Activated naive CD8-positive, alpha-beta T cell treated with anti-CD3 and anti-CD28 coated beads, Interleukin-2, amount 50 U/mL, for 24 hours (primary cell): ENCODE measurements at regions not wholly inside any gene's neighbourhood (a gene's known extent, or its start where the extent isn't known, plus 50 kb on each side); places are given as distances from the start of the nearest gene placed in this dataset.
A peak's percentile ranks its signal among the peaks of the same experiment; 100 is the strongest.

Source experiments
- ATAC-seq: fragments of 150-1000 bp; cut with Tn5 transposase; one replicate; pipeline ENCODE4 v1.10.0; 2021
- DNase-seq: peaks from one replicate; pipeline ENCODE4 v3.0.0; 2021
- H3K27ac Mint-ChIP-seq: one replicate; pipeline ENCODE4 v1.8.0; 2021; ENCODE audit warnings: mild to moderate bottlenecking, mixed read lengths
- H3K27me3 Mint-ChIP-seq: one replicate; pipeline ENCODE4 v1.8.0; 2021; ENCODE audit warnings: mixed read lengths
- H3K36me3 Mint-ChIP-seq: one replicate; pipeline ENCODE4 v1.8.0; 2021; ENCODE audit warnings: low read depth, mixed read lengths
- H3K4me1 Mint-ChIP-seq: one replicate; pipeline ENCODE4 v1.8.0; 2021; ENCODE audit warnings: mixed read lengths
- H3K4me3 Mint-ChIP-seq: one replicate; pipeline ENCODE4 v1.8.0; 2021; ENCODE audit warnings: mild to moderate bottlenecking, moderate library complexity, mixed read lengths
- H3K9me3 Mint-ChIP-seq: one replicate; pipeline ENCODE4 v1.8.0; 2021; ENCODE audit warnings: mixed read lengths

DNA sequence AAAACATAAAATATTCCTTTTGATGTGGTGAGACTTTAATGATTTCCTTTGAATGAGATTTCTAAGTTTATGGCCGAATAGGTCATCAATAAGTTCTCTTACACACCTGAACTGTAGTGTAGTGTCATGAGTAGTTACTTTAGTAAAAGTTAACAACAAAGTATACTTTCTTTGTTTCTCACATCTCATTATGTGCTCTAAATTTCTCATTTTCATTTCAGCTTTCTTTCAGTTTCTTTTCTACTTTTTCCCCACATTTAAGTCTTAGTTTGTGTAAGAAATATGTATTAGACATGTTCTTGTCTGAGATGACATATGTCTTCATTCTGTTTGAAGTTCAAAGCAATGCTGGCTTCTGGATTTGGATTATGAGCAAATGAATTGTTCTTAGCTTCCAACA, 348.1 kb downstream of the ANKRD7 start:
- DNase-seq (no peak), ATAC-seq (no peak)
- Mint-ChIP-seq H3K4me3 (no peak overlapping the region), H3K27me3 (no peaks in the 10 kb centered on the region), H3K4me1 (no peaks in the 10 kb centered on the region), H3K9me3 (peaks cover 5% of the 10 kb centered on the region), H3K36me3 (no peaks in the 10 kb centered on the region), H3K27ac (no peak overlapping the region)

DNA sequence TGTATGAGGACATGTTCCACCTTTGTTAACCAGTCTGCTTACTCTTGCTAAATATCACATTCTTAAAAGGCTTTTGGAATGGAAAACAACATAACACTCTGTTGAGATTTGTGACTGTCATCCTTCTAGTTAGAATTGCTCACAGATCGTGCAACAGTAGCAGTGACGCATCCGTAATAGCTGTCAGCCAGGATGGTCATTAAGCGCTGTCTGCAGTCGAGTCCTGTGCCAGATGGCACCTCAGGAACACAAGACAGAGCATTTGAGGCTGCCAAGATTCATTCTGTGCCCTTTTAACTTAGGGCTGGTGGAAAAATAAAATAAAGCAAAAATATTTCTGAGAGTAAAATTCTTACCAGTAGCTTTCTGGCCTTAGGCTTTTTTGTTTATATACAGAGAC, 348.6 kb downstream of the ANKRD7 start:
- peaks cover 4% of the 10 kb centered on the region for H3K9me3 Mint-ChIP-seq
- no peaks in the 10 kb centered on the region for H3K27me3 Mint-ChIP-seq
- no peak overlapping the region for H3K27ac Mint-ChIP-seq
- H3K4me3 Mint-ChIP-seq, result no peak overlapping the region
- H3K36me3 Mint-ChIP-seq, result no peaks in the 10 kb centered on the region
- no peaks in the 10 kb centered on the region for H3K4me1 Mint-ChIP-seq
- DNase-seq (no peak), ATAC-seq (no peak)

DNA sequence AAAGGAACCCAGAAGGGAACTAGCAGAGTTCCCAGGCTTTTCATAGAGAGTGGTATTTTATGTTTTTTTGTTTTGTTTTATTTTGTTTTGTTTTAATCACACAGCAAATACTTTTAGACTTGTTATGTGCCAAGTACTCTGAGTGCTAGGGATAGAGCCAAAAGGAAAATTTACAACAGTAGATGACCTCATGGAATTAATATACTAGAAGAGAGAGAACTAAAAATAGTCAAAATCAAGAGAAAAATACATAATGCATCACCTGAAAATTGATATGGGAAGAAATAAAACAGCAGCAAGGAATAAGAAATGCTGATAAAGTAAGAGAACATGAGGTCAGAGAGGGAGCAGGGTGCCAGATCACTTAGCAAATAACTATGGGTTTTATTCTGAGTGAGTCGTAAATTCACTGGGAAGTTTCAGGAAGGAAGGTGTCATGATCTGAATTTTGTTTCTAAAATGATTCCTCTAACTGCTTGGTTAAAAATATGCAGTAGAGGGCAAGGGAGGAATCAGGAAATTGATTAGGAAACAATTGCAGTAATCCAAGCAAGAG, 351.0 kb downstream of the ANKRD7 start:
- H3K27me3 Mint-ChIP-seq, result no peaks in the 10 kb centered on the region
- H3K4me3 Mint-ChIP-seq, result no peak overlapping the region
- no peak overlapping the region for H3K27ac Mint-ChIP-seq
- ATAC-seq, result no peak
- H3K36me3 Mint-ChIP-seq, result no peaks in the 10 kb centered on the region
- peaks cover 3% of the 10 kb centered on the region for H3K9me3 Mint-ChIP-seq
- DNase-seq, result no peak
- H3K4me1 Mint-ChIP-seq, result no peaks in the 10 kb centered on the region

DNA sequence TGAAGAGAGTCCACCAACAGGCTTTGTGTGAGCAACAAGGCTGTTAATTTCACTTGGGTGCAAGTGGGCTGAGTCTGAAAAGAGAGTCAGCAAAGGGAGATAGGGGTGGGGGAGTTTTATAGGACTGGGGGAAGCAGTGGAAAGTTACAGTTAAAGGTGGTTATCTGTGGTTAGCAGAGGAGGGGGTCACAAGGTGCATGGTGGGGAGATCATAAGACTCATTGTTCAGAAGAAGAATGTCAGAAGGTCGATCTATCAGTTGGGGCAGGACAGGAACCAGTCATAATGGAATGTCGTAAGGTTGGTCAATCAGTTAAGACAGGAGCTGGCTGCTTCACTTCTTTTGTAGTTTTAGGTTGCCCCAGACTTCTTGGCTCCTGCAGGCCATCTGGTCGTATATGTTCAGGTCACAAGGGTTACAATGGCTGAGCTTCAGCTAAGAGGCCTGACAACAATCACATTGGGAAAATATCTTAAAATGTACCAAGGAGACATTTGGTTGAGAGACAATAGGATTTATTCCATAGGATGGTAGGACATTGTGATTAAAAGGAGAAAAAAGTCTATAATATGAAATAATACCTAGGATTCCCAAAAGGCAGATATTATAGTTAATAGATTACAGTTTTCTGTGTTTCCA, 356.4 kb downstream of the ANKRD7 start:
- no peaks in the 10 kb centered on the region for H3K4me1 Mint-ChIP-seq
- no peaks in the 10 kb centered on the region for H3K36me3 Mint-ChIP-seq
- no peaks in the 10 kb centered on the region for H3K9me3 Mint-ChIP-seq
- H3K4me3 Mint-ChIP-seq, result no peak overlapping the region
- no peaks in the 10 kb centered on the region for H3K27me3 Mint-ChIP-seq
- no peak for ATAC-seq
- H3K27ac Mint-ChIP-seq, result no peak overlapping the region
- DNase-seq, result no peak

DNA sequence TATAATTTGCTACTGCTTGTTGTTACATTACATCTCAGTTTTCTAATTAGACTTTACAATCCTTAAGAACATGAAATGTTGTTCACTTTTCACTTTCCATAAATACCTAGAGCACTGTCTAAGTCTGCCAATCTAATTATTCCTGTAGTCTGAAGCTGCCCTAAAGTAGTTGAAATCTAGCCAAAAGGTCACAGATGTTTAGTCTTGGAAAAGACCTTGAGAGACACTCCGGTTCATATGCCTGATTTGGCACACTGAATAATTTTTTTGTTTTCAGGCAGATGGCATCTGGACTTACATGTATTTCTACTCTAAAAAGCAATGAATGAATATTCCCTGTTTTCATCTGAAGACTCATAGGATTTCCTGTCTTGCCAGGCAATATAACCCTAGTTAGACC, 359.1 kb downstream of the ANKRD7 start:
- no peak for DNase-seq
- H3K4me3 Mint-ChIP-seq, result no peak overlapping the region
- no peaks in the 10 kb centered on the region for H3K36me3 Mint-ChIP-seq
- no peak for ATAC-seq
- no peaks in the 10 kb centered on the region for H3K27me3 Mint-ChIP-seq
- H3K27ac Mint-ChIP-seq, result no peak overlapping the region
- H3K9me3 Mint-ChIP-seq, result peaks cover 10% of the 10 kb centered on the region
- no peaks in the 10 kb centered on the region for H3K4me1 Mint-ChIP-seq

DNA sequence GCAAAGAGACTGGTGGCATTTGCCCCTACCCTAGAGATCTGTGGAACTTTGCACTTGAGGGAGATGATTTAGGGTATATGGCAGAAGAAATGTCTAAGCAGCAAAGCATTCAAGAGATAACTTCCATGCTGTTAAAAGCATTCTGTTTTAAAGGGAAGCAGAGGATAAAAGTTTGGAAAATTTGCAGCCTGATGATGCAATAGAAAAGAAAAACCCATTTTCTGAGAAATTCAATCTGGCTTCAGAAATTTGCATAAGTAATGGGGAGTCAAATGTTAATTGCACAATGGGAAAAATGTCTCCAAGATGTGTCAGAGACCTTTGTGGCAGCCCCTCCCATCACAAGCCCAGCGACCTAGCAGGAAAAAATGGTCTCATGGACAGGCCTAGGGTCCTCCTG, 361.7 kb downstream of the ANKRD7 start:
- Mint-ChIP-seq H3K9me3 (peaks cover 14% of the 10 kb centered on the region), H3K27me3 (no peaks in the 10 kb centered on the region), H3K27ac (no peak overlapping the region), H3K4me3 (no peak overlapping the region), H3K4me1 (no peaks in the 10 kb centered on the region), H3K36me3 (no peaks in the 10 kb centered on the region)
- no peak for ATAC-seq
- DNase-seq, result no peak

DNA sequence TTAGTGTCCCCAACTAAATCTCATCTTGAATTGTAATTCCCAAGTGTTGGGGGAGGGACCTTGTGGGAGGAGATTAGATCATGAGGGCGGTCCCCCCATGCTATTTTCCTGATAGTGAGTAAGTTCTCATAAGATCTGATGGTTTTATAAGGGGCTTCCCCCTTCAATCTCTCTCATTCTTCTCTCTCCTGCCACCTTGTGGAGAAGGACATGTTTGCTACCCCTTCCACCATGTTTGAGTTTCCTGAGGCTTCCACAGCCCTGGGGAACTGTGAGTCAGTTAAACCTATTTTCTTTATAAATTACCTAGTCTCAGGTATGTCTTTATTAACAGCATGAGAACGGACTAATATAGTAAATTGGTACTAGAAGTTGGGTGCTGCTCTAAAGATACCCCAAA, 365.6 kb downstream of the ANKRD7 start:
- Mint-ChIP-seq H3K36me3 (no peaks in the 10 kb centered on the region), H3K27me3 (no peaks in the 10 kb centered on the region), H3K4me1 (no peaks in the 10 kb centered on the region), H3K9me3 (peaks cover 14% of the 10 kb centered on the region), H3K27ac (no peak overlapping the region), H3K4me3 (no peak overlapping the region)
- DNase-seq, result peak; percentile 6
- peak; percentile 54 for ATAC-seq

DNA sequence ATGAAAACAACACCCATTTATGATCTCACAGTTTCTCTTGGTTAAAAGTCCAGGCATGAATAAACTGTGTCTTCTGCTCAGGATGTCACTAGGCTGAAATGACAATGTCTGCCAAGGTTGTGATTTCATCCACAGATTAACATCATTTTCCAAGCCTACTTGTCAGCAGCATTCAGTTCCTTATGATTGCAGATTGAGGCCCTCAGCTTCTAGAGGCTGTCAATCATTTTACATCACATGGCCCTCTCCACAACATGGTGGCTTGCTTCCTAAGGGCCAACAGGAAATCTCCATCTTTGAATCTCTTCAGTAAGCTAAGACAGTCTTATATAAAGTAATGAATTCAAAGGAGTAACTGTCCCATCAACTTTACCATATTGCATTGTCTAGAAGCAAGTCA, 377.6 kb downstream of the ANKRD7 start:
- ATAC-seq (no peak), DNase-seq (no peak)
- Mint-ChIP-seq H3K27me3 (no peaks in the 10 kb centered on the region), H3K4me1 (no peaks in the 10 kb centered on the region), H3K36me3 (no peaks in the 10 kb centered on the region), H3K9me3 (no peaks in the 10 kb centered on the region), H3K27ac (no peak overlapping the region), H3K4me3 (no peak overlapping the region)

DNA sequence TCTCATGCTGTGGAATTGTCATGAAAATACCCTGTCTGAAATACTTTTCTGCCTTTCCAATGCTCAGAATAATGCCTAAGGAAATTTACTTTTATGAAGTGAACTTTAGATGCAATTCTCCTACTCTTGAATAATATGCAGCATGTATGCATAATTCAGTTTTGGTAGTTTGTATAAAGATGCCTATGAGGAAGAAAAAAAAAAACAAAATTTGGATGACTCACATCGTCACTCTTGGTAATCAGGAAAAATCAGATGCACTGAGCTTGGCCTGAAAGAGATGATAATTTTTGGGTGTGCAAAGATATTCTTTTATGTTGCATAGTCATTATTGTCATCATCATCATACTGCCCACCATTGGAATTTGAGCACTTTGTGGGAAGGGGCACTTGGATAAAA, 382.1 kb downstream of the ANKRD7 start:
- Mint-ChIP-seq H3K36me3 (no peaks in the 10 kb centered on the region), H3K9me3 (no peaks in the 10 kb centered on the region), H3K27ac (no peak overlapping the region), H3K4me3 (no peak overlapping the region), H3K4me1 (no peaks in the 10 kb centered on the region), H3K27me3 (no peaks in the 10 kb centered on the region)
- no peak for DNase-seq
- no peak for ATAC-seq

DNA sequence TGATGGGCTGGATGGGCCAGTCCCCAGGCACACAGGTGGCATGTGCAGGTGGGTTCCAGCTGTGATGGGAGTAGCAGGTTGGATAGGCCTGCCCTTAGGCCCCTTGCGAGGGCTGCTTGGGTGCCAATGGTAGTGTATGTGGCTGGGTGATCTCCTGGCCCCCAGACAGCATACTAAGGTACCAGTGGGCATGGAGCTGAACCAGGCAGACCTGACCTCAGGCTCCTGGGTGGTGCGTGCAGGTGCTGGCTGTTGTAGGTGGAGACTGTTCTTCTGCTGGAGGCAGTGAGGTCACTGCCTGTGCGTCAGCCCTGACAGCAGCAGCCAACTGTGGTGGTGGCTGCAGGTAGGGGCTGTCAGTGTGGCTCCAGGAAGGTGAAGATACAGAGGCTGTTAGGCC, 384.7 kb downstream of the ANKRD7 start:
- Mint-ChIP-seq H3K27me3 (no peaks in the 10 kb centered on the region), H3K27ac (no peak overlapping the region), H3K4me3 (no peak overlapping the region), H3K4me1 (no peaks in the 10 kb centered on the region), H3K36me3 (no peaks in the 10 kb centered on the region), H3K9me3 (no peaks in the 10 kb centered on the region)
- no peak for ATAC-seq
- DNase-seq, result no peak

DNA sequence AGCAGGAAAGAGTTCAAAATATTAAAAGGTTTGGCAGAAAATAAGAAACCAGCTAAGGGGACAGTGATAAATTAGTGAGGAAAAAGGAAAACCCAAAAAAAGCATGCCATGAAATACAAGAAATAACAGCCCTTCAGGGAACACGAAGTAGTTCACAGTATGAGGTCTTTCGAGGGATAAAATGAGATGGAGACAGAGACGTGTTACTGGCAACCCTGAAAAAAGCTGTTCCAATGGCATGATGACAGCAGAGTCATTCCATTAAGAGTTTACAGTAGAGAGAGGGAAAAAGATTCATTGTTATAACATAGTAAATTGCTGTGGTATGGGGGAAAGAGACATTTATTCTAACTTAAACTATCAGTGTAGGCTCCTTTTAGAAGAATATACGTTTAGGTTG, 391.2 kb downstream of the ANKRD7 start:
- H3K4me1 Mint-ChIP-seq, result no peaks in the 10 kb centered on the region

DNA sequence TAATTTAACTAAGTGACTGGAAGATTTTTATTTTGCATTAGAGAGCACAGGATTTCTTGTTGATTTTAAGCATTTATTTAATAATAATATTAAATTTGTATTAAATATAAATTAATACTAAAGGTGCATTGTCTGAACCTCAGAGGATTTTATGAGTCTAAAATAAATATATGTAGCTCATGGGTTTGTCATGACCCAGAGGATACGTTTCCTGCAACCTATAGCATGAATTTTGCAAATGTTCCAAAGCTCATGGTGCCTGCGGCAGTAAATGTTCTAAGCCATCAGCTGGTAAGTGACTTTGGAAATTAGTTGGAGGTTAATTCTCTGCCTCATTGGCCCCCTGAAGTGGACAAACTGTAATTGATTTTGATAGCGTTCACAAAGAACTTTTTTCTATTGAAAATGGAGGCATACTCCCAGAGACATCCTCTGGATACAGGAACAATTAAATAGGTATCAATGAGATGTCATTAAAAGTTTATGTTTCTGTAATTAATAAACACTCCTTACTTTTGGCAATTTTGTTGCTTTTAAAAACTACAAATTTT, 397.4 kb downstream of the ANKRD7 start:
- Mint-ChIP-seq H3K36me3 (no peaks in the 10 kb centered on the region), H3K27me3 (no peaks in the 10 kb centered on the region), H3K27ac (no peak overlapping the region), H3K9me3 (no peaks in the 10 kb centered on the region), H3K4me3 (no peak overlapping the region), H3K4me1 (no peaks in the 10 kb centered on the region)
- DNase-seq (no peak), ATAC-seq (no peak)

More for the DNA sequence above, 391.2 kb downstream of the ANKRD7 start:
- Mint-ChIP-seq H3K36me3 (no peaks in the 10 kb centered on the region), H3K9me3 (peaks cover 4% of the 10 kb centered on the region), H3K4me3 (no peak overlapping the region), H3K27ac (no peak overlapping the region), H3K27me3 (no peaks in the 10 kb centered on the region)
- no peak for ATAC-seq
- no peak for DNase-seq

DNA sequence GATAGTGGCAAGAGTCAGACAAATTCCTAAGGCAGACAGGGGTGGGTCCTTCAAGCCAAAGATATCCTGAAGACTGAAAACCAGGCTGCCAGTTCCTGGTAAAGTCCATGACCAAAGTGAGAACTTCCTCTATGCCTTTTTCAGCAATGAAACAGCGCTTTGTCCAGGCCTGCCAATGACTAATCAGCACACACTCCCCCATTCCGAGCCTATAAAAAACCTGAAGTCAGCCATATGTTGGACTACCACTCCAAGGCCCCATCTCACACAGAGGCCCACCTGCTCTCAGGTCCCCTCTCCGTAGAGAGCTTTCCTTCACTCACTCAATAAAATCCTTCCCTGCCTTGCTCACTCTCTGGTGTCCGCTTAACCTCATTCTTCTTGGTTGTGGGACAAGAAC, 402.2 kb downstream of the ANKRD7 start:
- Mint-ChIP-seq H3K36me3 (no peaks in the 10 kb centered on the region), H3K9me3 (no peaks in the 10 kb centered on the region), H3K27me3 (no peaks in the 10 kb centered on the region), H3K4me3 (no peak overlapping the region), H3K27ac (no peak overlapping the region), H3K4me1 (no peaks in the 10 kb centered on the region)
- DNase-seq (no peak), ATAC-seq (no peak)

DNA sequence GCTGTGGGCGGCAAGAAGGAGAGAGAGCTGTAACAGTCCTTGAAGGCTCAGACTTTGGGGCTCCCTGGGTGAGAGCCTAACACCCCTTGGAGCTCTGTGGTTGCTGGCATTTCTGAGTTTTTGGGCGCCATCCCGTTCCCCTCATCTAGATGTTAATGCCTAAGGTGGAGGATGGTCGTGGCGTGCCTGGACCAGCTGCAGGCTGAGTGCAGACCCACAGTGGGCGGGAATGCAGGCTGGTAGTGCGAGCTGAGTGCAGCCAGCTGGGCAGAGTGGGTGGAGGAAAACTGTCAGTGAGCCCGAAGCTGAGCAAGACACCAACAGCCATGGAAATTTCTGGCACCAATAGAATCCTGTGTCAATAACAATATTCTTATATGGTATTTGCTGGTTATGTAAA, 403.0 kb downstream of the ANKRD7 start:
- H3K4me1 Mint-ChIP-seq, result no peaks in the 10 kb centered on the region
- H3K27ac Mint-ChIP-seq, result no peak overlapping the region
- no peaks in the 10 kb centered on the region for H3K9me3 Mint-ChIP-seq
- no peaks in the 10 kb centered on the region for H3K36me3 Mint-ChIP-seq
- H3K27me3 Mint-ChIP-seq, result no peaks in the 10 kb centered on the region
- no peak overlapping the region for H3K4me3 Mint-ChIP-seq
- no peak for DNase-seq
- no peak for ATAC-seq

DNA sequence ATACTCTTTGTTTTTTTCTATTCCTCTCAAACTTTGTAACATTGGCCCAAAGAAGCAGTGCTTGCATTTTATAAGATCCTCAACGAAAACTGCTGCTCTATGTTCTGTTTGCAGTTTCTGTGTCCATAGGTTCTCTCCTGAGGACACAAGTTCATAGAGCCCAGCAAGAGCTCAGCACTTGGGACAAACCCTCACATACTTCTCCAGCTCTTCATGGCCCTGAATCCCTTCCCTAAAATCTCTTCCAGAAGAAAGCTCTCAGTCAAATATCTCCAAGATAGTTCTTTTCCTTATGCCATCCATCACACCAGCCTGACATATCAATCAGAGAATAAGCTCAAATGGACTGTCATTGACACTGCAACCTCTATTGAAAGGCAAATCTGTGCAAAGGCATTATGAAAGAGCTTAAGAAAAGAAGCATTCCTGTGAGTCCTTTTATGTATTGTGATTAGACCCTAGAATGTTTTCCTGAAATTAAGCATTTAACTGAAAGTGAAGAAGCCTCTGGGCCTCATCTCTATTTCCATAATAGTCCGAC, 405.5 kb downstream of the ANKRD7 start:
- Mint-ChIP-seq H3K9me3 (peaks cover 4% of the 10 kb centered on the region), H3K27me3 (no peaks in the 10 kb centered on the region), H3K27ac (no peak overlapping the region), H3K4me3 (no peak overlapping the region), H3K36me3 (no peaks in the 10 kb centered on the region), H3K4me1 (no peaks in the 10 kb centered on the region)
- ATAC-seq, result no peak
- no peak for DNase-seq
